T-helper 1 cell treated with Interleukin-12 subunit alpha and Interleukin-12 subunit beta and Interleukin-4 antibody, amounts not matched to agents 30 μg/mL and 1 μg/mL, for 36 hours (primary cell): ENCODE measurements at regions not wholly inside any gene's neighbourhood (a gene's known extent, or its start where the extent isn't known, plus 50 kb on each side); places are given as distances from the start of the nearest gene placed in this dataset.

ENCODE experiments used
- H3K27ac Mint-ChIP-seq: one replicate; pipeline ENCODE4 v1.8.0; 2021; ENCODE audit warnings: mild to moderate bottlenecking, mixed read lengths
- H3K27me3 Mint-ChIP-seq: one replicate; pipeline ENCODE4 v1.8.0; 2021; ENCODE audit warnings: low read depth, mixed read lengths
- H3K36me3 Mint-ChIP-seq: one replicate; pipeline ENCODE4 v1.8.0; 2021; ENCODE audit warnings: low read depth, mixed read lengths
- H3K4me1 Mint-ChIP-seq: one replicate; pipeline ENCODE4 v1.8.0; 2021; ENCODE audit warnings: low read depth, mixed read lengths
- H3K4me3 Mint-ChIP-seq: one replicate; pipeline ENCODE4 v1.8.0; 2021; ENCODE audit warnings: mild to moderate bottlenecking, moderate library complexity, mixed read lengths
- H3K9me3 Mint-ChIP-seq: one replicate; pipeline ENCODE4 v1.8.0; 2021; ENCODE audit warnings: mixed read lengths

DNA sequence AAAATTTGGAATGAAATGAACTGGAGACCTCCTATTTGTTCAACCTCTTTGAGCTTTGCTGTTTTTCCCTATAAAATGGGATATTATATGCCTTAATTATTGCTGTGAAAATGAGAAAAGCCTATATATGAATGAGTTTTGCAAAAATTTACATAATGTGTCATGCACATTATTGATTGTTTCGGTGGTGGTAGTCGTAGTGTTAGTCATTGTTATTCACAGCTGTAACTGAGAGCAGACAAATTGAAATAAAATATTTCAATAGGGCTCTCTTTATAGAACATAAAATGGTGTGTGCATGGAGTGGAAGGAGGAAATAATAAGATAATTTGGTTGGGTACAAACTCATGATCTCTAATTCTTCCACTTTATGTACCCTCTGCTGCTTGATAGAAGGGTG lies 153.7 kb upstream of the GADL1 start:
- peaks cover 4% of the 10 kb centered on the region for H3K27me3 Mint-ChIP-seq
- H3K36me3 Mint-ChIP-seq, result peaks cover 4% of the 10 kb centered on the region
- peaks cover 37% of the 10 kb centered on the region for H3K9me3 Mint-ChIP-seq
- H3K27ac Mint-ChIP-seq, result no peak overlapping the region
- H3K4me3 Mint-ChIP-seq, result no peak overlapping the region
- peaks cover 3% of the 10 kb centered on the region for H3K4me1 Mint-ChIP-seq

DNA sequence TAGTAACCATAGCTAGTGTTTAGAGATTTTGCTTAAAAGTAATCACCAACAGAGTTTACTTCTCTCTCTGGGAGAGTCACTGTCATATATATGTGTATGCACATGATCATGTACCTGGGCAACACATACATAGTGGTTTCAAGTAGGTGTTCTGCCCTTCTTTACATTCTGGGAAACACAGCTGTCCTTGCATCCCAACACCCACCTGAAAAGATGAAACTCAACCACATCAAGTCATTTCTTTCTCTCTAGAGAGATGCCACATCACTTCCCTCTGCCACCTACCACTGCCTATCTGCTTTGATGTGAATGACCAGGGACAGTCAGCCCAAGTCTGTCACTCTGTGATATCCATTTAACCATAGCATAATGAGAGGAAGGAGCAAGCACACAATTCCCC lies 155.8 kb upstream of the GADL1 start:
- Mint-ChIP-seq H3K36me3 (peaks cover 2% of the 10 kb centered on the region), H3K4me3 (no peak overlapping the region), H3K27ac (no peak overlapping the region), H3K27me3 (peaks cover 4% of the 10 kb centered on the region), H3K9me3 (peaks cover 27% of the 10 kb centered on the region), H3K4me1 (peaks cover 3% of the 10 kb centered on the region)

DNA sequence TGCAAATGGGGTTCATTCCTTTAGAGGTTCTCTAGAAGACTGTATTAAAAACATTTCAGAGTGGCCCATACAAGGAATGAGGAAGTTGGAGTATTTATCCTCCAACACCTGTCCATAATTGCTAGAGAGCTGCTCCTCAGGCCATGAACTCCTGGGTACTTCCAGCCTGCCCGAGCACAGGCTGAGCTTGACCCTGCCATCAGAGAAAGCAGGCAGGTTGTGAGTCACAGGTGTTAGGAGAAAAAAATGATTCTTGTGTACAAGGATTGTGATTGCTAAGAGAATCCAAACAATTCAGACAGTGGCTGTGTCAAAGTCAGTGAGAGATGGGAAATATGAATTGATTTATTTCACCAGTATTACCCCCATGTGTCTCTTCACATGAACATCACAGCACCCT lies 156.8 kb upstream of the GADL1 start:
- Mint-ChIP-seq H3K27me3 (peaks cover 4% of the 10 kb centered on the region), H3K4me3 (no peak overlapping the region), H3K27ac (no peak overlapping the region), H3K4me1 (peaks cover 5% of the 10 kb centered on the region), H3K9me3 (peaks cover 30% of the 10 kb centered on the region), H3K36me3 (peaks cover 2% of the 10 kb centered on the region)

DNA sequence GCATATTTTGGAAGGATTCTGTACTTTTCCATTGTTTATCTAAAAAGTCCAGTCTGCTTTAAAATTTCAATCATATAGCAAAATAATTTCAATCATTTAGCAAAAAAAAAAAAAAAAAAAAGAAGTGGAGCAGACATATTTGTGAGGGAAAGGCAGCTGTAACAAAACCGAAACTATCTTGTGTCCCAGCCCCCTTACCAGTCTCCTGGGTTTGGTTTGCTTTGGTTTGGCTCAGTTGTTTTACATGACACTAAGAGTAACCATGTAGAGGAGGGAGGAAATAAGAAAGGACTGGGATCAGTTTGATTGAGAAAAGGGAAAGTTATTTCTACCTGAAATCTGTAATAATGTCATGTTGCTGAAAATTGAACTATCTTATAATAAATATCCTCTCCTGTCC lies 158.8 kb upstream of the GADL1 start:
- H3K27me3 Mint-ChIP-seq, result peaks cover 4% of the 10 kb centered on the region
- H3K9me3 Mint-ChIP-seq, result peaks cover 24% of the 10 kb centered on the region
- peaks cover 2% of the 10 kb centered on the region for H3K36me3 Mint-ChIP-seq
- peaks cover 5% of the 10 kb centered on the region for H3K4me1 Mint-ChIP-seq
- H3K27ac Mint-ChIP-seq, result no peak overlapping the region
- no peak overlapping the region for H3K4me3 Mint-ChIP-seq

DNA sequence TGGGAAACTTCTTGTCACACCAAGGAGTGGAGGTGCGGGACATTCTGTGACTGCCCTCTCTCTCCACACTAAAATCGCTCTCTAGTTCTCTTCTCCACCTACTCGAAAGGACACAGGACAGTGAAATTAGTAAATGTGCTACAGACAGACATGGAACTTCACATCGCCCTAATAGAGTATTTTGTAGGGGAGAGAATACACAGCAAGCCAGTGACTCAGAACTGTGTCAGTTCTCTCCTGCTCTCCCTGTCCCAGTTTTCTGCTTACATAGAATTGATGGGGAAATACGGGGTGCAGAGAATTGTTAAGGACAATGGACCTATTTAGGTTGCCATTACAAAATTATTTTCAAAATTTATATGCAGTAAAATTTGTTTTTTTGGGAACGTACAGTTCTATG lies 159.6 kb upstream of the GADL1 start:
- Mint-ChIP-seq H3K36me3 (peaks cover 2% of the 10 kb centered on the region), H3K4me3 (no peak overlapping the region), H3K4me1 (peaks cover 5% of the 10 kb centered on the region), H3K9me3 (peaks cover 29% of the 10 kb centered on the region), H3K27ac (no peak overlapping the region), H3K27me3 (peaks cover 4% of the 10 kb centered on the region)

DNA sequence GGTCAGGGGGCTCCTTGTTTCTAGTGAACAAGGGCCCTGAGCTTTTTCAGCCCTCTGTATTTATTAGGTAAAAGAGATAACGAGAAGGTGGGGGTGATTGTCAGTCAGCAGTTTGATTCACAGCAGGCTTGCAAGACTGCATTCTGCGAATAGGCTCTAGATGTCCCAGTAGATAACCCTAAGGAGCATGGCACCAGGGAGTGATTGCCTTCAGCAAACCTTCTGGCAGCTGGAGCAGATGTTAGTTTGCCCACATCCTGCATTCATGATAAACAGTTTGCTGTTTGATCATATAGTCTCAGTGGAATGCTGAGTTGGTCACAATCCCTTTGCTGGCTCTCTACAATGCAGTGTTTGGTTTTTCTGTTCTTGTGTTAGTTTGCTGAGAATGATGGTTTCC lies 161.3 kb upstream of the GADL1 start:
- peaks cover 2% of the 10 kb centered on the region for H3K36me3 Mint-ChIP-seq
- no peaks in the 10 kb centered on the region for H3K27me3 Mint-ChIP-seq
- H3K4me3 Mint-ChIP-seq, result no peak overlapping the region
- peaks cover 37% of the 10 kb centered on the region for H3K9me3 Mint-ChIP-seq
- peaks cover 2% of the 10 kb centered on the region for H3K4me1 Mint-ChIP-seq
- H3K27ac Mint-ChIP-seq, result no peak overlapping the region

DNA sequence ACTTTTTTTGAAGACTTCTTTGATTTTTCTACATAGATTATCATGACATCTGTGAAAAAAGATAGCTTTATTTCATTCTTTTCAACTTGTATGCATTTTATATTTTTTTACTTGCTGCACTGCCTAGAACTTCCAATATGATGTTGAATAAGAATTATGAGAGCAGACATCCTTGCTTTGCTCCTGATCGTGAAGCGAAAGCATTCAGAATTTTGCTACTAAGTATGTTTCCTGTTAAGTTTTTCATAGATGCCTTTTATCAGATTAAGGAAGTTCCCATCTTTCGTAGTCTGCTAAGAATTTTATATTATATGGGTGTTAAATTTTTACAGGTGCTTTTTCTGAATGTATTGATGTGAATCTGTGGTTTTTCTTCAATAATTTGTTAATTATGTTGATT lies 163.4 kb upstream of the GADL1 start:
- H3K4me1 Mint-ChIP-seq, result peaks cover 2% of the 10 kb centered on the region

DNA sequence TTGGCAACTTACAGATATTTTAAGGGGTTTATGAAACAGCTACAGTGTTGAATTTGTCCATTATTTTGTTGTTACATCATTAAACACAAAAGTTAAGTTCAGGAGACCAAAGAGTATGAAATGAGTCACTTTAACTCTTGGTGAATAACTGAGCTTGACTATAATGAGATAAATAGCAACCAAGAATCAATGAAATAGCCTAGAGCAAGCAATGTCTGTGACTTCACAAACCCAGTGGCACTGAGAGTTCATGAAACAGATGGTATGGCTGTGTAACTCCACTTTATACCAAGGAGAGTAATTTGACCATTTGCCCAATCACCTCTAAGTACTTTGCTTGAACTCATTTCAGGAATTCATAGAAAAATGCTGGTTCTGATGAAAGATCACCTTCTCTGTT lies 169.6 kb upstream of the GADL1 start:
- Mint-ChIP-seq H3K27me3 (no peaks in the 10 kb centered on the region), H3K4me1 (peaks cover 3% of the 10 kb centered on the region), H3K4me3 (no peak overlapping the region), H3K27ac (no peak overlapping the region), H3K36me3 (peaks cover 1% of the 10 kb centered on the region), H3K9me3 (peaks cover 14% of the 10 kb centered on the region)

More for the DNA sequence above, 163.4 kb upstream of the GADL1 start:
- peaks cover 1% of the 10 kb centered on the region for H3K36me3 Mint-ChIP-seq
- no peaks in the 10 kb centered on the region for H3K27me3 Mint-ChIP-seq
- peaks cover 24% of the 10 kb centered on the region for H3K9me3 Mint-ChIP-seq
- no peak overlapping the region for H3K4me3 Mint-ChIP-seq
- H3K27ac Mint-ChIP-seq, result no peak overlapping the region

DNA sequence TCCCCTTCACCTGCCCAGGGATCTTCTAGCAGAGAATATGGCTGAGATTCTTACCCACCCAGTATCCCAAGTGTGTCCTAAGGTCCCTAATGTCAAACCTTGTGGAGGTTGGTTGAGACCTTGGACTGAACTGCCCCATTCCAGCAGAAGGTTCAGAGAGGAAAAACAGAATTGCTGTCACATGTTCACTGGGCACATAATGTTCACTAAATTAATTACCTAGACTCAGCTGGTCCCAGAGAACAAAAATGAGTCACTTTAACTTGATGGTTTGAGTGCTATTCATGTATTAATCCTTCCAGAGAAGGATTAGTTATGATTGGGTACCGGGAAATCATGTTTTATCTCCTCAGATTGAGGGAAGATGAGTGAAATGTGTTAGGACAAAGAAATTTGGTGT lies 171.3 kb upstream of the GADL1 start:
- peaks cover 15% of the 10 kb centered on the region for H3K9me3 Mint-ChIP-seq
- H3K27ac Mint-ChIP-seq, result no peak overlapping the region
- peaks cover 3% of the 10 kb centered on the region for H3K4me1 Mint-ChIP-seq
- H3K27me3 Mint-ChIP-seq, result peaks cover 8% of the 10 kb centered on the region
- H3K36me3 Mint-ChIP-seq, result peaks cover 4% of the 10 kb centered on the region
- H3K4me3 Mint-ChIP-seq, result no peak overlapping the region

DNA sequence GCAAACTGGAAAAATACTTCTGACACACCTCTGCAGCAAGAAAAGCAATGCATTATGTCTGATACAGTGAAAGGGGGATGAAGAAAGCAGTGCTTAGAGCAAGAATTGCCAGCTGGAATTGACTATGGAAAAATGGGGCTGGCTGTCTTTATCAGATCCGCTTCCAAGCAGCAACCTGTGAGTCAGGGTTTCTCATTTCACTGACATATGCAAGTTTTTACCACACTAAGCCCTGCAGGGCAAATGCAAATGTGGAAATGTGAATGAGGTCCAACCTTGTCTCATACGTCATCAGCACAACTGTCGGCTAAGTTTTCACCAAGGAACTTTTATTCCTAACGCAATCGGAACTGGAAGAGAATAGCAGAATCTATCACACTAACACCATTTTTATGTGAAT lies 172.5 kb upstream of the GADL1 start:
- Mint-ChIP-seq H3K27ac (no peak overlapping the region), H3K36me3 (peaks cover 4% of the 10 kb centered on the region), H3K27me3 (peaks cover 8% of the 10 kb centered on the region), H3K9me3 (peaks cover 21% of the 10 kb centered on the region), H3K4me1 (peaks cover 3% of the 10 kb centered on the region), H3K4me3 (no peak overlapping the region)

DNA sequence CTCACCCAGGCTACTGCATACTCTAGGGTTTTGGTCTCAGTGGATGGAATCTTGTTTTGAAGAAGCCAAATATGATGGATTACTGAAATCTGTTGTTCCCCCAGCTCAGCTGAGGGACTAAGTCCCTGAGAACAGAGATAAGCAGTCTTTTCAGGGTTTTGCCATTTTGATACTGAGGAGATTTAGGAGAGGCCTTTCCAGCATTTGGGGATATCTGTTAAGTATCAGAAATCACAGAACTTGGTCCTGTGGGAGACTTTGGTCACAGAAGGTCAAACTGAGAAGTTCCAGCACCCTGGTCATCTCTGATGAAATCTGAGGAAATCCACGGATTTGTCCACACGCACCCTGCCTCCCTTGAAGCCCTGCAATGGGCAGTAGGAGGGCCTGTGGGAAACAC lies 181.0 kb upstream of the GADL1 start:
- Mint-ChIP-seq H3K27ac (no peak overlapping the region), H3K27me3 (peaks cover 5% of the 10 kb centered on the region), H3K36me3 (peaks cover 5% of the 10 kb centered on the region), H3K4me3 (no peak overlapping the region), H3K9me3 (peaks cover 16% of the 10 kb centered on the region), H3K4me1 (peaks cover 19% of the 10 kb centered on the region)

DNA sequence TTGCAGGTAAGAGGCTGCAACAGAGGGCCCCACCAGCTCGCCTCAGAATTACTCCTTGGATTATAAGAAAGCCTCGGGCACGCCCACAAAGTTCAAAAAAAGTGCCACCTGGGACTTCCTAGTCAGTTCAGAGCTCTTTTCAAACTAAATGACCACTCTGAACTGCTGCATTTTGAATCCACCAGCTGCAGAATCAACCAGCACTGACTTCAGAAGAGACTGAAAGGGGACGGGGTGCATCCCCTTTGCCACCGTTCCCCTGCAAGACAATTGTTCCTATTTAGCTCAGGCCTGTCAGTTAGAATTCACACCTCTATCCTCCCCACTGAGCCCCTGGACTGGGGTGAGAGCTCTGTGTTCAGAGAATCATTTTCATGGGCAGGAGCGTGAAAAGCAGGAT lies 181.4 kb upstream of the GADL1 start:
- H3K4me1 Mint-ChIP-seq, result peaks cover 19% of the 10 kb centered on the region
- peak overlapping the region; percentile 27 for H3K27ac Mint-ChIP-seq
- H3K9me3 Mint-ChIP-seq, result peaks cover 14% of the 10 kb centered on the region
- peaks cover 5% of the 10 kb centered on the region for H3K36me3 Mint-ChIP-seq
- H3K4me3 Mint-ChIP-seq, result no peak overlapping the region
- peaks cover 4% of the 10 kb centered on the region for H3K27me3 Mint-ChIP-seq

DNA sequence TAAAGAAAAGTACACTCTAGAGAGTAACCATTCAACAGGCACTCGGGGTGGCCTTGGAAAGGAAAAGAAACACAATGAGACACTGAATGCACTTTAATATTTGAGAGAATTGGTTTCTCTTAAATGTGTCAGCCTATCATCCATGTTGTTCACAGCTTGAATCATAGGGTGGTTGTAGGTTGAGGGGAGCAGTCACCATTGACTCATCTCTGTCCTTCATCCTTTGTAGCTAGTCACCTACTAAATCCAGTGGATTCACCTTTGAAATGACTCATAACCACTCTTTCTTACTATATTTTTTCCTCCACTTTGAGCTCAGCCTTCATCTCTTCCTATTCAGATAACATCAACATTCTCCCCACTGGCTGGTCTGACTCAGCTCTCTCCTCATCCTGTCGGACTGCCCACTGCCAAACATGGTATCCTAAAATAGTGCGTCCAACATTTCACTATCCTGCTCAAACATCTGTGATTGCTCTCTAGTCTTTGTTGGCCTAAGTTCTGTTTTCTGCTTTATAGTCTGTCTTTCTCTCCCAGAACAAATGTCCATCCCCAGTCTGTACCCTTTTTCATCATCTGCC lies 182.7 kb upstream of the GADL1 start:
- H3K4me3 Mint-ChIP-seq, result no peak overlapping the region
- H3K27ac Mint-ChIP-seq, result peak overlapping the region; percentile 75
- peaks cover 5% of the 10 kb centered on the region for H3K9me3 Mint-ChIP-seq

DNA sequence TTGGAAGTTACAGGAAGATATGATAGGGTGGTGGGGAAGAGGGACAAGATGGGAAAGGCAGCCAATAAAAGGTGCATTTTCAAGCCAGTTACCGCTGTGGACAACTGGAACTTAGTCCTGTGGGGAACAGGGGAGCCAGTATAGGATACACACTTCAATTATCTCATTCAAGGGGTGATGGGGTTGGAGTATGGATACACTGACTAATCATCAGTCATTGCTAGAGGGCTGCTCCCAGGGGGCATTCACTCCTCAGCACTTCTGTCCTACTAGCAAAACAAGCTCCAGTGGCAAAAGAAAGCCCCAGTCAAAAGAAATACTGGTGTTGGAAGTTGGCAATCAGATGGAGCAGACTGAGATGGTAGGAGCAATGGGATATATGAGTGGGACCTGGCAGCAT lies 183.4 kb upstream of the GADL1 start:
- Mint-ChIP-seq H3K4me1 (peaks cover 21% of the 10 kb centered on the region), H3K27ac (no peak overlapping the region), H3K36me3 (peaks cover 5% of the 10 kb centered on the region), H3K4me3 (no peak overlapping the region), H3K9me3 (no peaks in the 10 kb centered on the region), H3K27me3 (peaks cover 4% of the 10 kb centered on the region)

More for the DNA sequence above, 182.7 kb upstream of the GADL1 start:
- peaks cover 4% of the 10 kb centered on the region for H3K27me3 Mint-ChIP-seq
- H3K36me3 Mint-ChIP-seq, result peaks cover 5% of the 10 kb centered on the region
- peaks cover 21% of the 10 kb centered on the region for H3K4me1 Mint-ChIP-seq

DNA sequence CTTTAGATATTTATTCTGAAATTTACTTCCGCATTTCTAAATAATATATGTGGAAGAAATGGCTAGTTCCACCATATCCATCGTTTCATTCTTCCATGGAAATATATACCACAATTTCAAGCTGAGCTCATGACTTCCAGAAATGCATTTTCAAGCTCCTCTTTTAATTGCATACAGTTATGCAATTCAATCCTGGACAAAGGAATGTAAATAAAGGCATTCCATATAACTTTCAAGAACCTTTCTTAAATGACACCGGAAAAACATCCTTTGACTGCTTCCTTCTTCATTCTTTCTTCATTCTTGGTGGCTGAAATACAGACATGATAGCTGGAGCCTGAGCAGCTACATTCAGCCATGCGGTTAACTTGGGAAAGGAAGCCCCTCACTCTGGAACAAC lies 185.2 kb upstream of the GADL1 start:
- Mint-ChIP-seq H3K4me1 (peaks cover 19% of the 10 kb centered on the region), H3K27ac (no peak overlapping the region), H3K27me3 (peaks cover 4% of the 10 kb centered on the region), H3K9me3 (no peaks in the 10 kb centered on the region), H3K36me3 (no peaks in the 10 kb centered on the region), H3K4me3 (no peak overlapping the region)
